ENCODE measurements at regions not wholly inside any gene's neighbourhood (a gene's known extent, or its start where the extent isn't known, plus 50 kb on each side); places are given as distances from the start of the nearest gene placed in this dataset.

DNA sequence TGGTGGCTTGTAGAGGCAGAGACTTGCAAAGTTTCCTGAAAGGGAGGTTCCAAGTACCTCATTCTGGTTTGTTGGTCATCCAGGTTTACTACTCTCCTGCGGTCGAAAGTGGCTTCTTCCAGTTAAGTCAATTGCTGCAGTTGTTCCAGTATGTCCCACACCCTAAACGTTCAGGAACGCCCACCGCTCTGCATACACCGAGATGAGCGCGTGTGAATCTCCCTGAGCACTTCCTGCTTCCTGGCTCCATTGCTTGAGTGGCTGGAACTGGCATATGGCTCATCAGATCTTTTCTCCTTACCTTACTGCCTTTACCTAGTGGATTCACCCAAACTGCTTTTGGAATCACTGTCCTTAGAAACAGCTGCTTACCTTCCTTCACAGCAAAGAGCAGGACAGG is 59.1 kb upstream of the GLIS3 start:
- TF ChIP-seq POLR2A (IDR thresholded peaks at IDR 0.05): no peak
- TF ChIP-seq, protein P1, sequence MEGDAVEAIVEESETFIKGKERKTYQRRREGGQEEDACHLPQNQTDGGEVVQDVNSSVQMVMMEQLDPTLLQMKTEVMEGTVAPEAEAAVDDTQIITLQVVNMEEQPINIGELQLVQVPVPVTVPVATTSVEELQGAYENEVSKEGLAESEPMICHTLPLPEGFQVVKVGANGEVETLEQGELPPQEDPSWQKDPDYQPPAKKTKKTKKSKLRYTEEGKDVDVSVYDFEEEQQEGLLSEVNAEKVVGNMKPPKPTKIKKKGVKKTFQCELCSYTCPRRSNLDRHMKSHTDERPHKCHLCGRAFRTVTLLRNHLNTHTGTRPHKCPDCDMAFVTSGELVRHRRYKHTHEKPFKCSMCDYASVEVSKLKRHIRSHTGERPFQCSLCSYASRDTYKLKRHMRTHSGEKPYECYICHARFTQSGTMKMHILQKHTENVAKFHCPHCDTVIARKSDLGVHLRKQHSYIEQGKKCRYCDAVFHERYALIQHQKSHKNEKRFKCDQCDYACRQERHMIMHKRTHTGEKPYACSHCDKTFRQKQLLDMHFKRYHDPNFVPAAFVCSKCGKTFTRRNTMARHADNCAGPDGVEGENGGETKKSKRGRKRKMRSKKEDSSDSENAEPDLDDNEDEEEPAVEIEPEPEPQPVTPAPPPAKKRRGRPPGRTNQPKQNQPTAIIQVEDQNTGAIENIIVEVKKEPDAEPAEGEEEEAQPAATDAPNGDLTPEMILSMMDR (IDR thresholded peaks at IDR 0.05): no peak
- TF ChIP-seq EP300 (IDR thresholded peaks at IDR 0.05): no peak
